Prostate gland (tissue), 2 donors: ENCODE measurements at regions not wholly inside any gene's neighbourhood (a gene's known extent, or its start where the extent isn't known, plus 50 kb on each side); places are given as distances from the start of the nearest gene placed in this dataset.

Experiments used
- DNase-seq: peaks from one replicate; pipeline ENCODE4 v3.0.0-alpha.2; 2019; ENCODE audit warnings: low spot score
- H3K27ac ChIP-seq, 2 donors: fragments of 200-600 bp; sonication (generic); 2 replicates each; pipeline ENCODE4 v1.5.1; 2017 to 2019
- H3K27me3 ChIP-seq: fragments of 200-600 bp; sonication (generic); replicated peaks from 2 replicates; pipeline ENCODE4 v1.5.1; 2019; ENCODE audit not compliant: insufficient read depth
- H3K36me3 ChIP-seq, 2 donors: fragments of 200-600 bp; sonication (generic); 1 replicate in 1 of 2; 2 replicates in 1 of 2; pipeline versions ENCODE4 v1.5.1 to v1.8.1; 2017 to 2019
- H3K4me1 ChIP-seq: fragments of 200-600 bp; sonication (generic); replicated peaks from 2 replicates; pipeline ENCODE4 v1.5.1; 2019
- H3K4me3 ChIP-seq, 2 donors: fragments of 200-600 bp; sonication (generic); 2 replicates each; pipeline ENCODE4 v1.5.1; 2017 to 2019
- H3K9me3 ChIP-seq: fragments of 200-600 bp; sonication (generic); 2 replicates; pipeline ENCODE4 v1.5.1; 2017
- POLR2A ChIP-seq: fragments of 450-650 bp; IDR thresholded peaks from one replicate; pipeline ENCODE4 v1.6.1; 2016; ENCODE audit warnings: antibody characterized with exemption, mild to moderate bottlenecking
- POLR2AphosphoS5 ChIP-seq: sonication (generic); formaldehyde crosslinking; IDR thresholded peaks from one replicate; pipeline ENCODE4 v1.6.1; 2017; ENCODE audit warnings: antibody characterized with exemption
- WGBS: methylation state at CpG from one replicate; pipeline ENCODE4 v1.1.5; 2018; 5-methylcytosine and 5-hydroxymethylcytosine counted together
- intact Hi-C: fragments of 100-400 bp; cut with DNase I; formaldehyde crosslinking; loops from one replicate; pipeline ENCODE4 v1.14.2; 2022
- TF ChIP-seq, protein P1 (sequence below), 4 experiments: fragments of 200-600 bp in 2 of 4; fragments of 450-650 bp in 2 of 4; sonication (generic) in 2 of 4; IDR thresholded peaks; 1 replicate in 3 of 4; 2 replicates in 1 of 4; pipeline ENCODE4 v1.5.1; 2016 to 2019; ENCODE audit warnings: antibody characterized with exemption in 4 of 4, mild to moderate bottlenecking in 2 of 4, moderate library complexity in 2 of 4

DNA sequence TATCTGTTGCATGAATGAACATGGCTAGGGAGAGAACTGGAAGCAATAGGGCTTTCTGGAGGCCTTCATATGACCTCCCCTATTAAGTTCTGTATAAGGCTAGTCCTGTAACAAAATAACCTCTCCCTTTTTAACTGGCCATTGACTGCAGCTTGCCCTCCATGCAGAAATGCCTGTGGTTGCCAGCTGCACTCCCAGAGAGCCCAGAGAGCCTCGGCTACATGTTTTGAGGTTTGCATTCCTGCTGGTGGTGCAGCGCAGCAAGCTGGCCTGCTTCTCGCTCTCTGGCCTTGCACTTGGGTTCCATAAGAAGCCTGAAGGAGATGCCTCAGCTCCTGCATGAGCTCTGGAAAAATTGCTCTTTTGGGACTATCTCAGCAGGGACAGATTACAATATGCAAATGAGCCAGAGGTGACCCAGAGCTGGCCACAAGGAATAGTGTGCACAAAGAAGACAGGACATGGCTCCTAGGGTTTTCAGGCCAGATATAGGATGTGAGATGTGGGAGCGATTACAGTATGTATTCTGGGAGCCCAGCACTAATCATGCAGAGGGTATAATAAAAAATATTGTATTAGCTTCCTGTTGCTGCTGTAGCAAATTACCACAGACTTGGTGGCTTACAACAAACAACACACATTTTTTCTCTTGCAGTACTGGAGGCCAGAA, 186.7 kb downstream of the INSIG2 start:
- Histone ChIP-seq H3K27ac (no peak overlapping the region), H3K4me3 (no peak overlapping the region), H3K36me3 (no peaks in the 10 kb centered on the region), H3K4me1 (no peaks in the 10 kb centered on the region), H3K9me3 (no peaks in the 10 kb centered on the region), H3K27me3 (no peaks in the 10 kb centered on the region)
- 86% methylated on average over 4 of the region's 4 CpGs for WGBS
- intact Hi-C loops: no loop called here
- TF ChIP-seq POLR2AphosphoS5 (no peak), POLR2A (no peak)
- TF ChIP-seq, protein P1, sequence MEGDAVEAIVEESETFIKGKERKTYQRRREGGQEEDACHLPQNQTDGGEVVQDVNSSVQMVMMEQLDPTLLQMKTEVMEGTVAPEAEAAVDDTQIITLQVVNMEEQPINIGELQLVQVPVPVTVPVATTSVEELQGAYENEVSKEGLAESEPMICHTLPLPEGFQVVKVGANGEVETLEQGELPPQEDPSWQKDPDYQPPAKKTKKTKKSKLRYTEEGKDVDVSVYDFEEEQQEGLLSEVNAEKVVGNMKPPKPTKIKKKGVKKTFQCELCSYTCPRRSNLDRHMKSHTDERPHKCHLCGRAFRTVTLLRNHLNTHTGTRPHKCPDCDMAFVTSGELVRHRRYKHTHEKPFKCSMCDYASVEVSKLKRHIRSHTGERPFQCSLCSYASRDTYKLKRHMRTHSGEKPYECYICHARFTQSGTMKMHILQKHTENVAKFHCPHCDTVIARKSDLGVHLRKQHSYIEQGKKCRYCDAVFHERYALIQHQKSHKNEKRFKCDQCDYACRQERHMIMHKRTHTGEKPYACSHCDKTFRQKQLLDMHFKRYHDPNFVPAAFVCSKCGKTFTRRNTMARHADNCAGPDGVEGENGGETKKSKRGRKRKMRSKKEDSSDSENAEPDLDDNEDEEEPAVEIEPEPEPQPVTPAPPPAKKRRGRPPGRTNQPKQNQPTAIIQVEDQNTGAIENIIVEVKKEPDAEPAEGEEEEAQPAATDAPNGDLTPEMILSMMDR (IDR thresholded peaks at IDR 0.05): no peak
- DNase-seq: no peak

GRCh38 chr2:118272391-118272790, 184.1 kb downstream of the INSIG2 start:
- Histone ChIP-seq H3K9me3 (no peaks in the 10 kb centered on the region), H3K4me1 (no peaks in the 10 kb centered on the region), H3K27me3 (no peaks in the 10 kb centered on the region), H3K36me3 (no peaks in the 10 kb centered on the region), H3K27ac (no peak overlapping the region), H3K4me3 (no peak overlapping the region)
- TF ChIP-seq, protein P1 (IDR thresholded peaks at IDR 0.05): no peak
- no peak for TF ChIP-seq POLR2A
- no peak for TF ChIP-seq POLR2AphosphoS5
- intact Hi-C loops: no loop called here
- DNase-seq: no peak
- WGBS: 76% methylated on average over 5 of the region's 5 CpGs

DNA sequence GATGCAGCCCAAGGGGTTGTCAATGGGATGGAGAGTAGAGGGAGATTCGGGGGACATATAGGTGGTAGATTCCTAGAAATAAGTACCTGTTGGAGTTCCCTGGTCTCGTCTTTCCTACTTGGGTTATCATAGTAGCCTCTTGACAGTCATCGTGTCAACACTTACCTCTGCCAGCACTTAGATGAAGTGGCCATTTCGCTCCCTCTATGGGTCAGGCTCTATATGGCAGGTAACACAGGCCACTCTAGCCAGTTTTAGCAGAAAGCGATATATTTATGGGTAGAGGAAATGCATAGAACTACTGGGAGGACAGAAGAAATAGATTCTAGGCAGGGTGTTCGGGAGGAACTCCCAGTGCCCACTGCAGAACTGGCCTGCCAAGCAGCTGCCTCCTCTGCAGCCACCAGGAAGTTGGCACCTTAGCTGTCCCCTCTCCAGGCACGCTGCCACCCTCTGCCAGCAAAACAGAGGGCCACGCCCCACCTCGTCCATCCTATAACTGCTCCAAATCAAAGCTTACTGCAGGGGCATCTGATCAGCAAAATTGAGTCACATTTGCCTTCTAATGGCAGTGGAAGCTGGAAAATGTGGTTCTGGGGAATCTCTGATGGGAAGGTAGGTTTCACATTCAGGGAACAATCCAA, 181.3 kb downstream of the INSIG2 start:
- TF ChIP-seq POLR2AphosphoS5 (no peak), POLR2A (no peak)
- TF ChIP-seq, protein P1 (IDR thresholded peaks at IDR 0.05): no peak
- Histone ChIP-seq H3K4me1 (no peaks in the 10 kb centered on the region), H3K4me3 (no peak overlapping the region), H3K9me3 (no peaks in the 10 kb centered on the region), H3K27ac (no peak overlapping the region), H3K27me3 (no peaks in the 10 kb centered on the region), H3K36me3 (no peaks in the 10 kb centered on the region)
- WGBS: 80% methylated on average over 9 of the region's 9 CpGs
- intact Hi-C loops: no loop called here
- no peak for DNase-seq

DNA sequence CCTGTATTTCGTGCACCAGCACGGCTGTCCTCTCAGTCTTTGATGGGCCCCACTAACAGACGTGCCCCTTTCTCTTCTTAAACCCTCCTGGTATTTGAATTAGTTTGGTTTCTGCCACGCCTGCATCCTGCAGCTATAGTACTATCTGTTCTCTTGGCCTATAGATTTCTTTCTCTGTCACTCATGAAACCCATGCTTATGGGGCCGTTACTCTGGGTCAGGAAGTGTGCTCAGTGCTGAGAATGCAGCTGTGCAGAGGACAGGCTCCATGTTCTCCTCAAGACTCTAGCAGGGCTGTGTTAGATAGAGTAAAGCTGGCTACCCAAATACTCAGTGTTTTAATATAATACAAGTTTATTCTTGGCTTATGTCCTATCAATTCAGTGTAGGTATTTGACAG, 180.0 kb downstream of the INSIG2 start:
- Histone ChIP-seq H3K27me3 (no peaks in the 10 kb centered on the region), H3K27ac (no peak overlapping the region), H3K9me3 (no peaks in the 10 kb centered on the region), H3K36me3 (no peaks in the 10 kb centered on the region), H3K4me3 (no peak overlapping the region), H3K4me1 (no peaks in the 10 kb centered on the region)
- TF ChIP-seq, protein P1 (IDR thresholded peaks at IDR 0.05): no peak
- no peak for TF ChIP-seq POLR2AphosphoS5
- no peak for TF ChIP-seq POLR2A
- intact Hi-C loops: no loop called here
- 33% methylated on average over 5 of the region's 5 CpGs for WGBS
- no peak for DNase-seq

DNA sequence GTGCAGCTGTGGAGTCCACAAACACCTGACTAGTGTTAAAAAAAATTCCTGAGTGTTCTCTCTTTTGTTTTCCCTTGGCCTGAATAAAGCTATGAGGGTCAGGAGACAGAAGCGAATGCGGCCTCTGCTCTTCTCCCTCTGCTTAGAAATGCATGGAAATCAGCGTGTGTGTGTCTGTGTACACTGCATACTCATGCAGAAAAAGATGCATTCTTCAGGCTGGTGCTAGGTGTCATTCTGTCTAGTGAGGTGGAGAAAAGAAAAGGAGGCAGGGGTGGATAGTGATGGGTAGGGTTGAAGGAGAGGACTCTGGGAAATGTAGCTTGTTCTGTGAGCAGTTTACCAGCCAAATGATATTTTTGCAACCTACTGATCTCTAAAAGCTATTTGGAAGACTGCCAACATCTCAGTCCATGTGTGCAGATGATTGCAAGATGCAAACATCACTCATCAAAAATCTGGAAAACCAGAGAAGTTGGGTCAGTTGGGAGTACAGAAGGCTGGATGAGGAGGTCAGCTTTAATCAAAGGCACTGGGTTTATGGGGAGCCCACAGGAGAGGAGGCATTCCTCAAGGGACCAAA, 177.7 kb downstream of the INSIG2 start:
- Histone ChIP-seq H3K36me3 (no peaks in the 10 kb centered on the region), H3K27ac (no peak overlapping the region), H3K9me3 (no peaks in the 10 kb centered on the region), H3K27me3 (no peaks in the 10 kb centered on the region), H3K4me1 (no peaks in the 10 kb centered on the region), H3K4me3 (no peak overlapping the region)
- intact Hi-C loops: no loop called here
- TF ChIP-seq POLR2AphosphoS5: no peak
- TF ChIP-seq, protein P1 (IDR thresholded peaks at IDR 0.05): no peak
- no peak for TF ChIP-seq POLR2A
- WGBS: 75% methylated on average over 3 of the region's 3 CpGs
- DNase-seq: no peak
